ENCODE measurements at regions not wholly inside any gene's neighbourhood (a gene's known extent, or its start where the extent isn't known, plus 50 kb on each side); places are given as distances from the start of the nearest gene placed in this dataset.

GRCh38 chr3:115520241-115520640, 103.1 kb upstream of the GAP43 start:
- no peak for DNase-seq (ENCODE audit: low spot score)

DNA sequence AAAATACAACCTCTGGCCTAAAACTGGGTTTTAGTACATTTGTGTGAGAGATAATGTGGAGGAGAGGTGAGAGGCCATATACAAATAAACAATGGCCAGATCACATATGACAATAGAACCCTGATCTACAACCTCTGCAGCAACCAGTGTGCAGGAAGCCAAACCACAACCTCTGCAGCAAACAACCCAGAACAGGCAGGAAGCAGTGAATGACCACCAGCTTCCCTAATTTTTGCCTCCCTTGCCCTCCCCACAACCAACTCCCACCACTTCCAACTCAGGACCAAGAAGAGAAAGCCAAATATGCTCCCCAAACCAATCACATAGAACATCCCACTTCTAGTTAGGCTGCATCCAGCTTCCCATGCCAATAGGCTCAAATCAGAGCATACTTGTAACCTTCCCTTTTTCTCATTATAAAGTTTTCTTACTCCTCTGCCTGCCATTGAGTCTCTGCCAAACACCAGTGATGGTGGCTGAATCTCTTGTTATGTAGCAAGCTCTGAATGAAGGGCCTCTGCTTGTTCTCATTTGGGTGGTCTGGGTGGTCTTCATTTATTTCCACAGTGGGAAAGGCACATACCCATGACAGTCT, 102.6 kb upstream of the GAP43 start:
- DNase-seq (ENCODE audit: low spot score): no peak

GRCh38 chr3:115523458-115523857, 99.9 kb upstream of the GAP43 start:
- no peak for DNase-seq (ENCODE audit: low spot score)

DNA sequence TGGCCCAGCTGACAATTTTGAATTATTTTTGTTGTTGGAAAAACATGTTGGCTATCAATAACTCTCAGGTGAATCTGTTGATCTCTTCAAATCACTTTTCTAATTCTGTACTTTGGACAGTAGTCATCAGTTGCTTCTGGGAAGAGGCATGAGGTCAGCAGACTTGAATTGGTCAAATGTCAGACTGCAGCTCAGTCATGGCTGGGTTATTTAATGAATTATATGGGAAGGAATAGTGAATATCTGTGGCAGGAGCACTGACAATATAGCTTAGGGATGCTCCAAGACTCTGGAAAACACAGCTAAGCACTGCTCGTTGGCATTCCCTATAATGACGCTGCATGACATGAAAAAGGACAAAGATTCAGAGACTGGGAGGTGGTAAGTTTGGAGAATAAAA, 98.8 kb upstream of the GAP43 start:
- no peak for DNase-seq (ENCODE audit: low spot score)

DNA sequence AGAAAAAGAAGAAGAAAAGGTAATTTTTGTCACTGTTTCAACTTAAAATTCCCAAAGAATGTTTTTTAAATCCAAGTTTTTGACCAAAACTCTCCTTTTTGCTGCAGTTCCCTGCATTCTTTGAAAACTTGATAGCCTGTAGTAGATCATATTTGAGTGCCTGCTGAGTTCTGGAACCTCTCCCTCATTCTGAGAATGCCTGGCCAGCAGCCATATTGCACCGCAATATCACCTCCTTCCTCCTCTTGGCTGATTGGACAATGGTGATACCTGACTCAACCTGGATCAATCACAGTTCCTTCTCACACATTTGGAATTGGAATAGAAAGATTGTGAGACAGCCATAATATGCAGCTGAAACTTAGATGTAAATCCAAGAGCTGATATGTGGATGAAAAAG, 97.6 kb upstream of the GAP43 start:
- DNase-seq (ENCODE audit: low spot score): peak; percentile 35

- DNase-seq (ENCODE audit: low spot score): no peak
These were observed 90.1 kb upstream of the GAP43 start for GRCh38 chr3:115533218-115533617.

GRCh38 chr3:115536171-115536570, 87.1 kb upstream of the GAP43 start:
- no peak for DNase-seq (ENCODE audit: low spot score)

GRCh38 chr3:115537669-115538068, 85.6 kb upstream of the GAP43 start:
- no peak for DNase-seq (ENCODE audit: low spot score)

- DNase-seq (ENCODE audit: low spot score): peak; percentile 39
These were observed 76.1 kb upstream of the GAP43 start for GRCh38 chr3:115547207-115547606.

GRCh38 chr3:115548611-115549010, 74.7 kb upstream of the GAP43 start:
- DNase-seq (ENCODE audit: low spot score): peak; percentile 59

- DNase-seq (ENCODE audit: low spot score): peak; percentile 74
These were observed 74.2 kb upstream of the GAP43 start for GRCh38 chr3:115549071-115549470.

GRCh38 chr3:115550285-115550761, 73.0 kb upstream of the GAP43 start:
- peak; percentile 65 for DNase-seq (ENCODE audit: low spot score)

- no peak for DNase-seq (ENCODE audit: low spot score)
These were observed 72.3 kb upstream of the GAP43 start for GRCh38 chr3:115551016-115551415.

- DNase-seq (ENCODE audit: low spot score): no peak
These were observed 71.3 kb upstream of the GAP43 start for GRCh38 chr3:115552007-115552406.

GRCh38 chr3:115553796-115554486, 69.4 kb upstream of the GAP43 start:
- no peak for DNase-seq (ENCODE audit: low spot score)

DNA sequence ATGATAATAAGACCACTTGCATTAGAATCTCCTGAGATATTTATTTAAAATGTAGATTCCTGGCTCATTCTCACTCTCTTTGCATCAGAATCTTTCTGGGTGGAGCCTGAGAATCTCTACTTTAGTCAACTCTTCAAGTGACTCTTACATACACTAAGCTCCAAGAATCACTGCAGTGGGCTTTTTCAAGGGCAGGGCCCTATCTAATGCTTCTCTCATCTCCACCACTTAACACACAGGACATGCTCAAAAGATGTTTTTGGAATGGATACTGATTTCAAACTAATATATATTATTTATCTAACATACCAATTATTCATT, 68.9 kb upstream of the GAP43 start:
- DNase-seq (ENCODE audit: low spot score): no peak

DNA sequence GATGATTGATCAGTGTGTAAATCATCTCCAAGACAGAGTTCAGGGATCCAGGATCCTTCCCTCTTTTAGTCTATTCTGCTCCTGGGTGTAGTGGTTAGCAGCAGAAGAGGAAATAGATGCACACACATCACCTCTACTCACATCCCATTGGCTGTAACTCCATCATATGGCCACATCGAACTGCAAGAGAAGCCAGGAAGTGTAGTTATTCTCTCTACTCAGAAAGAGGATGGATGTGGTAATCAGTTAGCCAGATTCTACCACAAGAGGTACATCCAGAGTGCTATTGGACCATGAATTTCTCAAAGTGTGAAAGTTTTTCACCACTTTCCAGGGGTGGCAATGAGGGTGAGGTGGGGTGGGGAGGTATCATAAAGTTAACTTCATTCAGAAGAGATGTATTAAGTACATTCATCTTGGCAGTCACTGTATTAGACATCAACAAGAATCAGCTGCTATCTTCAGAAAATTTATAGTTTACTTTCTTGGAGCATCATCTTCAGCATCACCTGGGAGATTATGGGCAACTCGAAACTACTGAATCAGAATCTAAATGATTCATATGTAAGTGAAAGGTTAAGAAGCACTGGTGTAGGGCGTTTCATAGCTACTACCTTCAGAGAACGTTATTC, 60.6 kb upstream of the GAP43 start:
- no peak for DNase-seq (ENCODE audit: low spot score)

DNA sequence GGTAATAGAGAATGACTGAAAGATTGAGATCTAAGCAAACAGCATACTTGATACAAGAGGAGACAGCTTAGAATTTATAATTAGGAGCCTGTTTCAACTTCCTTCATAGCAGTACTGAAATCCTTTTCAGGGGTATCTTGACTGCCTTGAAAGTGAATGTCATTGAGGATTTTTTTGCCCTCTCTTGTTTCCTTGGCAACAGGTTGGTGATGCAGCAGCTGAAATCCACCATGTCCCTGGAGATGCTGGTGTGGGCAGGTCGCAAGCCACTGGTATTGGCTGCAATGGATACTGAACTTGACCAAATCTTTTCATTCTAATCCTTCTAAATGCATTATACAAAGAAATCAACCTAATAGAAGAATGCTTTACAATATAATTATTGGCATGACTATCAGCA, 59.3 kb upstream of the GAP43 start:
- DNase-seq (ENCODE audit: low spot score): no peak

GRCh38 chr3:115571413-115571812, 51.9 kb upstream of the GAP43 start:
- DNase-seq (ENCODE audit: low spot score): no peak

Data from umbilical cord (tissue), 1 donor.